Neural progenitor cell (in vitro differentiated cells): ENCODE measurements at regions not wholly inside any gene's neighbourhood (a gene's known extent, or its start where the extent isn't known, plus 50 kb on each side); places are given as distances from the start of the nearest gene placed in this dataset.

Experiments
- CTCF ChIP-seq: fragments of 200-600 bp; sonication (generic); IDR thresholded peaks from 2 replicates; pipeline ENCODE4 v1.5.1; 2017; ENCODE audit warnings: antibody characterized with exemption, mild to moderate bottlenecking
- EZH2 ChIP-seq: fragments of 200-600 bp; sonication (generic); IDR thresholded peaks from 2 replicates; pipeline ENCODE4 v1.6.1; 2017; ENCODE audit warnings: antibody characterized with exemption, mild to moderate bottlenecking, moderate library complexity
- EZH2phosphoT487 ChIP-seq: fragments of 200-600 bp; sonication (generic); IDR thresholded peaks from 2 replicates; pipeline ENCODE4 v1.6.1; 2017; ENCODE audit warnings: antibody characterized with exemption

DNA sequence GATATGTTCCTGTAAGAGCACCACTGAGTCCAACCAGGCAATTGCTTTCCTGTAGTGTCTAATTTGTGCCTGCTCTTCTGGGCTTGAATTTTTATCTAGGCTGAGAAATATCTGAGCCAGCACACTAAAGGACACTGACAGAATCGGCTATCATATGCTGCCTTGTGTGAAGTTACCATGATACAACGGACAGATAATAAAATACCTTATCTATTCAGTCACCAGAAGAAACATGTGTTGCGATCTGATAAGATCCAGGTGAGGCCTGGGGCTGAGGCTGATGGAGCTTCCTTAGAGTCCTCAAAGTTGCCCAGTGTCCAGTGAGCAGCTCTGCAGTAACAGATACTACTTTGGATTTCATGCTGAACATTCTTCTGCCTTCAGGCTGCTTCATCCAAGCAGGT lies 111.8 kb downstream of the ZNF518B start:
- TF ChIP-seq CTCF = no peak
- TF ChIP-seq EZH2 = no peak
- no peak for TF ChIP-seq EZH2phosphoT487
